K562 (cell line): ENCODE measurements at regions not wholly inside any gene's neighbourhood (a gene's known extent, or its start where the extent isn't known, plus 50 kb on each side); places are given as distances from the start of the nearest gene placed in this dataset.

ENCODE experiments used
- CBFA2T3 ChIP-seq: fragments of 450-650 bp; IDR thresholded peaks from 2 replicates; pipeline ENCODE4 v1.6.1; 2017
- EWSR1 ChIP-seq: fragments of 450-650 bp; IDR thresholded peaks from 2 replicates; pipeline ENCODE4 v1.6.1; 2018; ENCODE audit warnings: borderline replicate concordance, mild to moderate bottlenecking, low read depth, moderate library complexity; ENCODE audit not compliant: partially characterized antibody
- FOXM1 ChIP-seq, 2 experiments: fragments of 450-650 bp in 1 of 2; sonication (generic) in 1 of 2; formaldehyde crosslinking in 1 of 2; IDR thresholded peaks; 2 replicates each; pipeline versions ENCODE4 v1.6.1 to v1.9.0; 2017 to 2022; ENCODE audit warnings: low read depth in 2 of 2, mild to moderate bottlenecking in 2 of 2, missing genetic modification reagents in 1 of 2, moderate library complexity in 1 of 2
- MAFG ChIP-seq: fragments of 450-650 bp; conservative IDR thresholded peaks from 2 replicates; pipeline ENCODE4 v1.6.1; 2016; ENCODE audit warnings: missing genetic modification characterization, missing compliant biosample characterization
- MCM5 ChIP-seq: fragments of 450-650 bp; IDR thresholded peaks from 2 replicates; pipeline ENCODE4 v1.6.1; 2016; ENCODE audit warnings: low read depth
- MNT ChIP-seq, 2 experiments: fragments of 450-650 bp; conservative IDR thresholded peaks; 2 replicates each; pipeline ENCODE4 v1.6.1; 2017; ENCODE audit warnings: mild to moderate bottlenecking in 2 of 2, moderate library complexity in 2 of 2
- MXI1 ChIP-seq: IDR thresholded peaks from 2 replicates; pipeline ENCODE4 v1.6.1; 2011; ENCODE audit warnings: low read depth, mild to moderate bottlenecking, improper control_type of control experiment, low read length
- NBN ChIP-seq: fragments of 450-650 bp; IDR thresholded peaks from 2 replicates; pipeline ENCODE4 v1.6.1; 2016; ENCODE audit warnings: low read depth, mild to moderate bottlenecking
- NUFIP1 ChIP-seq: fragments of 450-650 bp; IDR thresholded peaks from 2 replicates; pipeline ENCODE4 v1.6.1; 2018; ENCODE audit not compliant: partially characterized antibody
- PRDM10 ChIP-seq: fragments of 450-650 bp; IDR thresholded peaks from 2 replicates; pipeline ENCODE4 v1.6.1; 2018; ENCODE audit not compliant: partially characterized antibody
- RBM34 ChIP-seq: fragments of 200-400 bp; formaldehyde crosslinking; IDR thresholded peaks from 2 replicates; pipeline ENCODE4 v1.6.1; 2018; ENCODE audit warnings: low read length, borderline replicate concordance; ENCODE audit not compliant: insufficient read depth
- RNF2 ChIP-seq: sonication (generic); IDR thresholded peaks from 2 replicates; pipeline ENCODE4 v1.6.1; 2016
- SREBF1 ChIP-seq: fragments of 150-350 bp; IDR thresholded peaks from 2 replicates; pipeline ENCODE4 v1.6.1; 2014; ENCODE audit warnings: antibody characterized with exemption, low read depth, low read length, borderline replicate concordance
- STAT6 ChIP-seq: sonication (generic); formaldehyde crosslinking; IDR thresholded peaks from 2 replicates; pipeline ENCODE4 v1.8.1; 2023; ENCODE audit warnings: mild to moderate bottlenecking, missing genetic modification reagents
- TRIM28 ChIP-seq: fragments of 450-650 bp; IDR thresholded peaks from 2 replicates; pipeline ENCODE4 v1.6.1; 2017
- ZNF592 ChIP-seq: fragments of 450-650 bp; IDR thresholded peaks from 2 replicates; pipeline ENCODE4 v1.6.1; 2017; ENCODE audit warnings: antibody characterized with exemption, mild to moderate bottlenecking
- ZNF79 ChIP-seq: fragments of 250-450 bp; sonication (Bioruptor Pico); IDR thresholded peaks from 2 replicates; pipeline ENCODE4 v1.4.0; 2020; ENCODE audit warnings: low read depth, mild to moderate bottlenecking, moderate library complexity
- ZSCAN29 ChIP-seq: fragments of 450-650 bp; IDR thresholded peaks from 2 replicates; pipeline ENCODE4 v1.6.1; 2017

GRCh38 chr1:60958001-60958400 lies 124.4 kb upstream of the NFIA start (continued):
- TF ChIP-seq MNT (conservative IDR thresholded peaks at IDR 0.05) (peak in 1 of 2 experiments; percentile 52; a peak in 2 of 4 replicates), NUFIP1 (no peak), SREBF1 (no peak), ZSCAN29 (no peak), RNF2 (peak; percentile 54), CBFA2T3 (peak; percentile 52), STAT6 (CRISPR knock-in tag) (no peak), TRIM28 (no peak), RBM34 (no peak), ZNF79 (no peak), ZNF592 (peak; percentile 91), MAFG (tag) (peak; percentile 63), NBN (no peak), MXI1 (no peak), EWSR1 (no peak), MCM5 (no peak), PRDM10 (no peak), FOXM1 (IDR thresholded peaks at IDR 0.05; ENCODE audit: low read depth) (no peak), FOXM1 (CRISPR knock-in tag; IDR thresholded peaks at IDR 0.05; ENCODE audit: low read depth) (no peak)
